Pancreas (tissue), 10 donors: ENCODE measurements at regions not wholly inside any gene's neighbourhood (a gene's known extent, or its start where the extent isn't known, plus 50 kb on each side); places are given as distances from the start of the nearest gene placed in this dataset.

Experiments used
- ATAC-seq, 4 donors: fragments of 200-7000 bp; cut with Tn5 transposase; one replicate each; pipeline versions ENCODE4 v1.8.0 to v1.9.1; 2020; ENCODE audit warnings: mild to moderate bottlenecking in 4 of 4, moderate library complexity in 4 of 4
- DNase-seq, 6 donors: peaks; one replicate each; pipeline ENCODE4 v3.0.0-alpha.2; 2020
- FAIRE-seq: peaks from 2 replicates; lab custom pipeline; 2012; peaks lifted over from hg19 to GRCh38; lab: Jason Lieb, UNC
- H3K27ac ChIP-seq, 4 donors: fragments of 200-600 bp; sonication (generic); 1 replicate in 3 of 4; 2 replicates in 1 of 4; pipeline versions ENCODE4 v1.5.0 to v1.8.0; 2020
- H3K27me3 ChIP-seq, 4 donors: fragments of 200-600 bp; one replicate each; pipeline ENCODE4 v1.8.0; 2021
- H3K36me3 ChIP-seq, 3 donors: fragments of 200-600 bp; sonication (generic) in 1 of 3; one replicate each; pipeline versions ENCODE4 v1.5.0 to v1.8.0; 2020 to 2021
- H3K4me1 ChIP-seq, 3 donors: fragments of 200-600 bp; one replicate each; pipeline ENCODE4 v1.8.0; 2021
- H3K4me3 ChIP-seq, 4 donors: fragments of 200-600 bp; sonication (generic) in 2 of 4; one replicate each; pipeline versions ENCODE4 v1.5.0 to v1.8.0; 2020 to 2021
- H3K9me3 ChIP-seq, 4 donors: fragments of 200-600 bp; one replicate each; pipeline ENCODE4 v1.8.0; 2021
- WGBS, 2 donors: extraction: QIAGEN DNeasy Blood & Tissue Kit; methylation state at CpG; one replicate each; pipeline ENCODE4 v1.1.7; 2013; 5-methylcytosine and 5-hydroxymethylcytosine counted together
- intact Hi-C, 3 donors: fragments of 100-400 bp; cut with DNase I; formaldehyde crosslinking; loops; one replicate each; pipeline versions ENCODE4 v1.11.1 to v1.14.2; 2022
- TF ChIP-seq, protein P1 (sequence below), 4 donors: fragments of 200-600 bp; sonication (generic) in 3 of 4; IDR thresholded peaks; one replicate each; pipeline versions ENCODE4 v1.5.0 to v1.8.0; 2021; ENCODE audit warnings: antibody characterized with exemption in 4 of 4
- donor health status: healthy with polysubstance abuse.
- donor health status: DM: no; HTN: no; CAD: no; lungs with moderate emphysema.
- donor health status: DM: no; HTN: no; CAD: no.
- donor health status: control.
- donor health status: control.
- donor health status: Bipolar disorder and iron deficiency.
- donor health status: DM: yes; HTN: yes; CAD: no.
- donor health status: DM: no; HTN: no; CAD: no.
- donor health status: DM: no; HTN: no; CAD: no.
- donor health status: DM: yes; HTN: yes; CAD: no.

- Histone ChIP-seq H3K4me1 (no peaks in the 10 kb centered on the region), H3K9me3 (no peaks in the 10 kb centered on the region), H3K27ac (no peak overlapping the region), H3K4me3 (no peak overlapping the region), H3K27me3 (no peaks in the 10 kb centered on the region), H3K36me3 (no peaks in the 10 kb centered on the region)
- intact Hi-C loops = no loop called here
- 35 to 51% methylated on average over 2 of the region's 2 CpGs for WGBS, 2 donors
- TF ChIP-seq, protein P1, sequence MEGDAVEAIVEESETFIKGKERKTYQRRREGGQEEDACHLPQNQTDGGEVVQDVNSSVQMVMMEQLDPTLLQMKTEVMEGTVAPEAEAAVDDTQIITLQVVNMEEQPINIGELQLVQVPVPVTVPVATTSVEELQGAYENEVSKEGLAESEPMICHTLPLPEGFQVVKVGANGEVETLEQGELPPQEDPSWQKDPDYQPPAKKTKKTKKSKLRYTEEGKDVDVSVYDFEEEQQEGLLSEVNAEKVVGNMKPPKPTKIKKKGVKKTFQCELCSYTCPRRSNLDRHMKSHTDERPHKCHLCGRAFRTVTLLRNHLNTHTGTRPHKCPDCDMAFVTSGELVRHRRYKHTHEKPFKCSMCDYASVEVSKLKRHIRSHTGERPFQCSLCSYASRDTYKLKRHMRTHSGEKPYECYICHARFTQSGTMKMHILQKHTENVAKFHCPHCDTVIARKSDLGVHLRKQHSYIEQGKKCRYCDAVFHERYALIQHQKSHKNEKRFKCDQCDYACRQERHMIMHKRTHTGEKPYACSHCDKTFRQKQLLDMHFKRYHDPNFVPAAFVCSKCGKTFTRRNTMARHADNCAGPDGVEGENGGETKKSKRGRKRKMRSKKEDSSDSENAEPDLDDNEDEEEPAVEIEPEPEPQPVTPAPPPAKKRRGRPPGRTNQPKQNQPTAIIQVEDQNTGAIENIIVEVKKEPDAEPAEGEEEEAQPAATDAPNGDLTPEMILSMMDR (IDR thresholded peaks at IDR 0.05) = no peak
- DNase-seq (no peak), ATAC-seq (no peak), FAIRE-seq (no peak)
These were observed 160.6 kb upstream of the PLCXD3 start for GRCh38 chr5:41670854-41671479.

DNA sequence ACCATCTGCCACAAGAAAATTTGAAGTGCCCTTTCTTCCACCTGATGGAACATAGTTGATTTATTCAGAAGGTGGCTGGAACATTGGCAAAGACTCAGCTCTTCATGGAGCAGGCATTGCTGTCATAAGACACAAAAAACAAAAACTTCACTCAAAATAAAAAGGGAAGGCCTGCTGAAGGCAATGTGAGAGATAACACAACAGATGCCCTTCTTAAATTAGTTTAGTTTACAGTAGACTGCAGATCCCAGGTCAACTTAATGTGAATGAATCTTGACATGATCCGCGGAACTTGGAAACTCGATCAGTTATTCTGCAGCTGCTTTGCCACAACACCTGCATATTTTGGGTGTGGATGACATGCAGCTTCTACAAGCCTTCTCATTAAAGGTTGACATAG lies 159.8 kb upstream of the PLCXD3 start:
- DNase-seq = no peak
- Histone ChIP-seq H3K27ac (no peak overlapping the region), H3K36me3 (no peaks in the 10 kb centered on the region), H3K4me3 (no peak overlapping the region), H3K4me1 (no peaks in the 10 kb centered on the region), H3K27me3 (no peaks in the 10 kb centered on the region), H3K9me3 (no peaks in the 10 kb centered on the region)
- intact Hi-C loops = no loop called here
- ATAC-seq = no peak
- FAIRE-seq = no peak
- TF ChIP-seq, protein P1 (IDR thresholded peaks at IDR 0.05) = no peak
- WGBS, 2 donors = 76 to 85% methylated on average over 3 of the region's 3 CpGs

DNA sequence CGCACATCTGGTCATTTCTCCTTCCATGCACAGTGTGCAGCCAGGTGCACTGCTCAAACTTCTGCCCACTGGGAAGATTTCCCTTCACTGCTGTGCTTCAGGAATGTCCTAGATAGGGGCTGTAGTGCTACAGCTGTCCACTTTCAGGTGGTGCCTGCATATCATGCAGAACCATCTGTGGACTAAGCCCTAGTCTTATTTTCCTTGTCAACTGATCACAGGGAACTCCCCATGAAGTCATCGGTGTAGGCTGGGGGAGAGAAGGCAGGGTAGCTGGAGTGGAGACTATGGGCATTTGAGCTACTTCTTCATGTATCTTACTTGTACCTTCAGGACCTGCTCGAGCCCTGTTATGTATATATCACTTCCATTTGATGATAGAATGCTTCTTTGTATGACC lies 150.9 kb upstream of the PLCXD3 start:
- WGBS, 2 donors = 50 to 59% methylated on average over 3 of the region's 3 CpGs
- H3K9me3 ChIP-seq = no peaks in the 10 kb centered on the region
- FAIRE-seq (no peak), DNase-seq (no peak), ATAC-seq (no peak)
- TF ChIP-seq, protein P1 (IDR thresholded peaks at IDR 0.05) = no peak
- intact Hi-C loops = no loop called here
- no peaks in the 10 kb centered on the region for H3K36me3 ChIP-seq
- H3K4me1 ChIP-seq = no peaks in the 10 kb centered on the region
- no peak overlapping the region for H3K4me3 ChIP-seq
- H3K27me3 ChIP-seq = no peaks in the 10 kb centered on the region
- H3K27ac ChIP-seq = no peak overlapping the region

GRCh38 chr5:41656597-41656996 lies 146.2 kb upstream of the PLCXD3 start:
- H3K9me3 ChIP-seq = no peaks in the 10 kb centered on the region
- ATAC-seq (no peak), FAIRE-seq (no peak), DNase-seq (no peak)
- H3K36me3 ChIP-seq = no peaks in the 10 kb centered on the region
- TF ChIP-seq, protein P1 (IDR thresholded peaks at IDR 0.05) = no peak
- no peaks in the 10 kb centered on the region for H3K4me1 ChIP-seq
- intact Hi-C loops = no loop called here
- no peak overlapping the region for H3K4me3 ChIP-seq
- H3K27ac ChIP-seq = no peak overlapping the region
- no peaks in the 10 kb centered on the region for H3K27me3 ChIP-seq
- 70 to 94% methylated on average over 1 of the region's 1 CpG for WGBS, 2 donors

DNA sequence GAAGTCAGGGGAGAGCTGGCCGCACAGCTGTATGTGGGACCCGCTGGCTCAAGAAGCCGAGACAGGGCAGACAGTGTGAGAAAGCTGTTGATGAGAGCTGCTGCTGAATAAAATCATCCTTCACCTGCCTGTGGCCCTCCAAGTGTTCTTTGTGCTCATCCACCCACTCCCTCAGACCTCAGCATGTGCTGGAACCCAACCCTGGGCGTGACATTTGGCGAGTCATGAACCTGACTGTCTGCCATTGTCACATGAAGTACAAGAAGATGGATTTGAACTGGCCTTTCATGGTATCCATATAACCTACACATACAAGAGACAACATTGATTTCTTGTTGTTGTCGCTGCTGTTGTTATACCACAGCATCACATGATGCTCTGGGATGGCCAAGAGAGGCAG lies 139.7 kb upstream of the PLCXD3 start:
- H3K4me3 ChIP-seq = no peak overlapping the region
- no peak overlapping the region for H3K27ac ChIP-seq
- no peaks in the 10 kb centered on the region for H3K4me1 ChIP-seq
- 69 to 77% methylated on average over 6 of the region's 6 CpGs for WGBS, 2 donors
- intact Hi-C loops = no loop called here
- H3K36me3 ChIP-seq = no peaks in the 10 kb centered on the region
- TF ChIP-seq, protein P1 (IDR thresholded peaks at IDR 0.05) = no peak
- no peak for DNase-seq
- FAIRE-seq = no peak
- H3K27me3 ChIP-seq = no peaks in the 10 kb centered on the region
- no peaks in the 10 kb centered on the region for H3K9me3 ChIP-seq
- ATAC-seq = no peak
